WI38 (cell line): ENCODE measurements at regions not wholly inside any gene's neighbourhood (a gene's known extent, or its start where the extent isn't known, plus 50 kb on each side); places are given as distances from the start of the nearest gene placed in this dataset.
"Not testable (repeated sequence)": the region's sequence is repeated elsewhere in the genome, so short reads cannot be mapped to it uniquely, and the experiment has no call there.

Experiments used
- H3K4me3 ChIP-seq: 2 replicates; pipeline ENCODE4 v1.5.1; 2011; ENCODE audit warnings: low read depth, mild to moderate bottlenecking, control low read depth, low read length
- CTCF ChIP-seq: IDR thresholded peaks from 2 replicates; pipeline ENCODE4 v1.5.1; 2012; ENCODE audit warnings: low read depth, mild to moderate bottlenecking, control low read depth, low read length

- no peak for TF ChIP-seq CTCF
- no peak overlapping the region for H3K4me3 ChIP-seq
Measured at GRCh38 chr5:18526792-18527405, 892.6 kb downstream of the TAF11L14 start.

- H3K4me3 ChIP-seq = no peak overlapping the region
- TF ChIP-seq CTCF = no peak
Measured at GRCh38 chr5:18533137-18533536, 898.9 kb downstream of the TAF11L14 start.

GRCh38 chr5:18534119-18534518 is 899.9 kb downstream of the TAF11L14 start:
- no peak for TF ChIP-seq CTCF
- H3K4me3 ChIP-seq = no peak overlapping the region

GRCh38 chr5:18535753-18536152 is 901.5 kb downstream of the TAF11L14 start:
- H3K4me3 ChIP-seq = not testable (repeated sequence)

GRCh38 chr5:18544421-18544820 is 910.2 kb downstream of the TAF11L14 start:
- no peak for TF ChIP-seq CTCF
- H3K4me3 ChIP-seq = no peak overlapping the region

- no peak overlapping the region for H3K4me3 ChIP-seq
- TF ChIP-seq CTCF = no peak
Measured at GRCh38 chr5:18546591-18546990, 912.3 kb downstream of the TAF11L14 start.

GRCh38 chr5:18551716-18552115 is 917.5 kb downstream of the TAF11L14 start:
- no peak for TF ChIP-seq CTCF
- no peak overlapping the region for H3K4me3 ChIP-seq

GRCh38 chr5:18553269-18553668 is 919.0 kb downstream of the TAF11L14 start:
- TF ChIP-seq CTCF = no peak

More at GRCh38 chr5:18553269-18553668, 919.0 kb downstream of the TAF11L14 start:
- no peak overlapping the region for H3K4me3 ChIP-seq
